OCI-LY3 (cell line): ENCODE measurements at regions not wholly inside any gene's neighbourhood (a gene's known extent, or its start where the extent isn't known, plus 50 kb on each side); places are given as distances from the start of the nearest gene placed in this dataset.

Experiments
- H2AFZ ChIP-seq: fragments of 200-600, 300-600 bp; shearing (Covaris generic); 2 replicates; pipeline ENCODE4 v1.6.0; 2014; ENCODE audit warnings: antibody characterized with exemption, low read depth, low read length
- H3K27ac ChIP-seq: fragments of 200-600, 300-600 bp; sonication (generic); 2 replicates; pipeline ENCODE4 v1.5.1; 2014; ENCODE audit warnings: mild to moderate bottlenecking, low read length, moderate library complexity, mixed read lengths
- H3K27me3 ChIP-seq: fragments of 200-600, 300-600 bp; sonication (generic); 2 replicates; pipeline ENCODE4 v1.6.1; 2014; ENCODE audit warnings: low read depth, low read length, mixed read lengths
- H3K36me3 ChIP-seq: fragments of 200-600, 300-600 bp; sonication (generic); replicated peaks from 2 replicates; pipeline ENCODE3; 2014; ENCODE audit warnings: low read depth, low read length, mixed read lengths
- H3K4me1 ChIP-seq: fragments of 300-600, 200-600 bp; sonication (generic); 2 replicates; pipeline ENCODE4 v1.6.1; 2014; ENCODE audit warnings: low read length, mixed read lengths
- H3K4me2 ChIP-seq: fragments of 200-600, 300-600 bp; sonication (generic); 2 replicates; pipeline ENCODE4 v1.6.1; 2014; ENCODE audit warnings: low read length, mixed read lengths
- H3K4me3 ChIP-seq: fragments of 300-600, 200-600 bp; sonication (generic); 2 replicates; pipeline ENCODE4 v1.5.1; 2014; ENCODE audit warnings: antibody characterized with exemption, mild to moderate bottlenecking, low read length, moderate library complexity
- H3K79me2 ChIP-seq: fragments of 300-600, 200-600 bp; shearing (Covaris generic); 2 replicates; pipeline ENCODE4 v1.6.1; 2014; ENCODE audit warnings: mild to moderate bottlenecking, low read length, mixed read lengths
- H3K9ac ChIP-seq: fragments of 300-600, 200-600 bp; shearing (Covaris generic); 2 replicates; pipeline ENCODE4 v1.6.0; 2014; ENCODE audit warnings: mild to moderate bottlenecking, low read length, moderate library complexity
- H3K9me3 ChIP-seq: fragments of 200-600, 300-600 bp; shearing (Covaris generic); 2 replicates; pipeline ENCODE4 v1.6.1; 2014; ENCODE audit warnings: low read length, mixed read lengths; ENCODE audit not compliant: insufficient read depth
- H4K20me1 ChIP-seq: fragments of 200-600, 300-600 bp; sonication (generic); 2 replicates; pipeline ENCODE4 v1.6.1; 2016; ENCODE audit warnings: low read length, mixed read lengths; ENCODE audit not compliant: insufficient read depth
- EZH2phosphoT487 ChIP-seq: fragments of 200-600 bp; shearing (Covaris generic); IDR thresholded peaks from 2 replicates; pipeline ENCODE4 v1.6.1; 2018; ENCODE audit warnings: antibody characterized with exemption, mixed run types, low read depth
- TF ChIP-seq, protein P1 (sequence below): fragments of 200-600, 300-600 bp; sonication (generic); IDR thresholded peaks from 2 replicates; pipeline ENCODE4 v1.5.1; 2014; ENCODE audit warnings: antibody characterized with exemption, low read length, low read depth

DNA sequence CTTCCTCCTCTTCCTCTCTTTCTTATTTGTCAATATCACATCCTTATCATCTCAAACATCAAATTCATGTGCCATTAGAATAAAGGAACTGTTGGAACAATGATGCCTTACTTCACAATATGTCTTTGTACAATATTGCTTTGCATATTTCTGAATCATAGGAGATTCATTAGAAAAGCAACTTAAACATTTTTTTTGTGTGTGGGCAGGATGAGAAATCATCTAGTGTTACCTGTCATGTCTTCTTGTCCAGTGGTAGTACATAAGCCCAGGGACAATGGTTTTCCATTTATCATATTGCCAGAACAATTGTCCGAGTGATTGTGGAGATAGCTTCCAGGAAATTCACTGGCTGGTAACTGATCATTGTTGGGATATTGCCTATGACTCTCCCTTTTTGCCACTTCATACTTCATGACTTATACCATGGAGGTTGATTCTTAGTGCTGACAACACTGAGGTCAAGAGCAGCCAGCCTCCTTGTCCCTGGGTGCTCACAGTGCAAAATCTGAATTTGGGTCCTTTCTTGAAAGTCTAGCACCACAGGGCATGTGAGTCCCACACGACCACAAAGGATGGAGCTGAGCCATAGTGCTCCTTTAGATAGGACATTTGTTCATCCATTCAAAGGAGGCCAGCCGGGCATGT is 215.0 kb downstream of the MDFIC start:
- H3K36me3 ChIP-seq: no peaks in the 10 kb centered on the region
- no peaks in the 10 kb centered on the region for H3K27me3 ChIP-seq
- H3K4me3 ChIP-seq: no peak overlapping the region
- no peak overlapping the region for H3K4me2 ChIP-seq
- H4K20me1 ChIP-seq: no peaks in the 10 kb centered on the region
- no peak overlapping the region for H3K27ac ChIP-seq
- H2AFZ ChIP-seq: no peak overlapping the region
- H3K79me2 ChIP-seq: no peaks in the 10 kb centered on the region
- TF ChIP-seq EZH2phosphoT487: no peak
- TF ChIP-seq, protein P1, sequence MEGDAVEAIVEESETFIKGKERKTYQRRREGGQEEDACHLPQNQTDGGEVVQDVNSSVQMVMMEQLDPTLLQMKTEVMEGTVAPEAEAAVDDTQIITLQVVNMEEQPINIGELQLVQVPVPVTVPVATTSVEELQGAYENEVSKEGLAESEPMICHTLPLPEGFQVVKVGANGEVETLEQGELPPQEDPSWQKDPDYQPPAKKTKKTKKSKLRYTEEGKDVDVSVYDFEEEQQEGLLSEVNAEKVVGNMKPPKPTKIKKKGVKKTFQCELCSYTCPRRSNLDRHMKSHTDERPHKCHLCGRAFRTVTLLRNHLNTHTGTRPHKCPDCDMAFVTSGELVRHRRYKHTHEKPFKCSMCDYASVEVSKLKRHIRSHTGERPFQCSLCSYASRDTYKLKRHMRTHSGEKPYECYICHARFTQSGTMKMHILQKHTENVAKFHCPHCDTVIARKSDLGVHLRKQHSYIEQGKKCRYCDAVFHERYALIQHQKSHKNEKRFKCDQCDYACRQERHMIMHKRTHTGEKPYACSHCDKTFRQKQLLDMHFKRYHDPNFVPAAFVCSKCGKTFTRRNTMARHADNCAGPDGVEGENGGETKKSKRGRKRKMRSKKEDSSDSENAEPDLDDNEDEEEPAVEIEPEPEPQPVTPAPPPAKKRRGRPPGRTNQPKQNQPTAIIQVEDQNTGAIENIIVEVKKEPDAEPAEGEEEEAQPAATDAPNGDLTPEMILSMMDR: no peak
- no peaks in the 10 kb centered on the region for H3K4me1 ChIP-seq
- no peaks in the 10 kb centered on the region for H3K9me3 ChIP-seq
- H3K9ac ChIP-seq: no peak overlapping the region

DNA sequence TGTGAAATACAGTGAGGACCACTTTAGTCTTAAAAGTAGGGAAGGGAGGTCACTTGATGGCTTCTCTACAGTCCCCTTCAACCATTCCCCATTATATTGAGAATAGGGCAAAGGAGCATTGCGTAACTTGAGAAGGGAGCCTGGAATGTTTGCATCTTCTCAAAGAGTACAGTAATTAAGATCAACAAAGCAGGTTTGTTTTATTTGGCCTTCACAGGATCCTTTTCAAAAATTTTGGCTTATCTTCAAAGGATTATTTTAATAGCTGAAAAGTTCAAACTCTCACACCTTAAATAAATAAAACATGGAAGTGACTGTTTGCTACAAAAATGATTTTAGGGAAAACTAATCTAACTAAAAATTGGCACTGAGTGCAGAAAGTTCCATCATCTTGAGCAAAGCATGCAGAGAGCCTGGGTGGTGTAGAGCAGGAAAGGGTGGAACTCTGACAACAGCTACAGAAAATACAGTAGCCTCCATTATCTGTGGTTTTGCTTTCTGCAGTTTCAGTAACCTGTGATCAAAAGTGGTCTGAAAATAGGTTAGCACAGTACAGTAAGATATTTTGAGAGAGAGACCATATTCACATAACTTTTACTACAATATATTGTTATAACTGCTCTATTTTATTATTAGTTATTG is 214.0 kb downstream of the MDFIC start:
- Histone ChIP-seq H3K9ac (no peak overlapping the region), H3K27me3 (no peaks in the 10 kb centered on the region), H3K4me3 (no peak overlapping the region), H3K4me2 (no peak overlapping the region), H3K36me3 (no peaks in the 10 kb centered on the region), H3K4me1 (no peaks in the 10 kb centered on the region), H4K20me1 (no peaks in the 10 kb centered on the region), H3K27ac (no peak overlapping the region), H3K9me3 (no peaks in the 10 kb centered on the region), H2AFZ (no peak overlapping the region), H3K79me2 (no peaks in the 10 kb centered on the region)
- TF ChIP-seq, protein P1: no peak
- no peak for TF ChIP-seq EZH2phosphoT487

DNA sequence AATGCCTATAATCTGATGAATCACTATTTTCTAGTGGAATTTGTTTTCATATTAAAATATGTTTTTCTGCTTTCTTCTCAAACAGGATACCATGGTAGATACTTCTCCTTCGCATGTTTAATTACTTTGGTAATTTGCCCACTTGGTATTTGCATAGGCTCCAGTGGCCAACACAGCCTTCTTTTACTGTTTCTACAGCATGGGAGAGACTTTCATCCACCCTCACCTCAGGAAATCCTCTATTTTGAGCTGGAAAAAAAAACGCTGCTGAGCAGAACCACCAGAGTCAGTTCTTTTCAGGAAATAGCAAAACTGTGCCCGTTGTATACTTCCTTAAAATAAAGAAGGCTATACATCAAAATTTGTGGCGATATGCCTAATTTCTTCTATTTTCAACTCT is 213.3 kb downstream of the MDFIC start:
- Histone ChIP-seq H3K9me3 (no peaks in the 10 kb centered on the region), H3K4me2 (no peak overlapping the region), H4K20me1 (no peaks in the 10 kb centered on the region), H3K79me2 (no peaks in the 10 kb centered on the region), H3K36me3 (no peaks in the 10 kb centered on the region), H3K27me3 (no peaks in the 10 kb centered on the region), H2AFZ (no peak overlapping the region), H3K27ac (no peak overlapping the region), H3K4me1 (no peaks in the 10 kb centered on the region), H3K4me3 (no peak overlapping the region), H3K9ac (no peak overlapping the region)
- TF ChIP-seq, protein P1: no peak
- no peak for TF ChIP-seq EZH2phosphoT487

DNA sequence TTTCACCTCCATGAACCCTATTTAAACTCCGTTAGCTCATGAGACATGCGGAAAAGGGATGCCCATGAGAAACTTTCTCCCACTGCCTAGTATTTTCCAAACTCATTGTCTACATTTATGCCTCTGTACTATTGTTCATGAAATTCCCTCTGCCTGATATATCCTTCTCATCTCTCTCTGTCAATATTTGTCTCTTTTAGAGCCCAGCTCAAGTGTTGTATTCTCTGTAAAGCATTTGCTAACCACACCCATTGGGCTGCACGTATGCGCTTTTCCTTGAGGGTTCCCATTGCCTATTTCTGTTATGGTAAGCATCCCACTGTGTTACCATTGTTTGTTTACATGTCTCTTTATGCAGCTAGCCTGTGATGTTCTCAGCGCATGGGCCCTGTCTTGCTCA is 211.4 kb downstream of the MDFIC start:
- Histone ChIP-seq H3K9ac (no peak overlapping the region), H3K79me2 (no peaks in the 10 kb centered on the region), H2AFZ (no peak overlapping the region), H3K4me2 (no peak overlapping the region), H3K4me3 (no peak overlapping the region), H3K36me3 (no peaks in the 10 kb centered on the region), H3K9me3 (no peaks in the 10 kb centered on the region), H3K4me1 (no peaks in the 10 kb centered on the region), H4K20me1 (no peaks in the 10 kb centered on the region), H3K27me3 (no peaks in the 10 kb centered on the region), H3K27ac (no peak overlapping the region)
- TF ChIP-seq EZH2phosphoT487: no peak
- TF ChIP-seq, protein P1: no peak
